Activated naive CD8-positive, alpha-beta T cell treated with anti-CD3 and anti-CD28 coated beads, Interleukin-2, amount 10 ng/mL, durations not matched to agents 7 days and 5 days (primary cell): ENCODE measurements at regions not wholly inside any gene's neighbourhood (a gene's known extent, or its start where the extent isn't known, plus 50 kb on each side); places are given as distances from the start of the nearest gene placed in this dataset.

ENCODE experiments used
- ATAC-seq: fragments of 150-1000 bp; cut with Tn5 transposase; one replicate; pipeline ENCODE4 v1.10.0; 2021; ENCODE audit warnings: low read depth, moderate library complexity
- POLR2A ChIA-PET: fragments of 350-600 bp; sonication (Branson Sonifier 250); formaldehyde crosslinking; loops from one replicate; lab custom pipeline; 2021; ENCODE audit warnings: antibody characterized with exemption; lab: Charles Lee
- DNase-seq: peaks from one replicate; pipeline ENCODE4 v3.0.0; 2021
- H3K27ac Mint-ChIP-seq: one replicate; pipeline ENCODE4 v1.8.0; 2022; ENCODE audit warnings: mild to moderate bottlenecking, mixed read lengths
- H3K27me3 Mint-ChIP-seq: one replicate; pipeline ENCODE4 v1.8.0; 2022; ENCODE audit warnings: mild to moderate bottlenecking, moderate library complexity, mixed read lengths
- H3K36me3 Mint-ChIP-seq: one replicate; pipeline ENCODE4 v1.8.0; 2021; ENCODE audit warnings: mild to moderate bottlenecking, mixed read lengths
- H3K4me1 Mint-ChIP-seq: one replicate; pipeline ENCODE4 v1.8.0; 2021; ENCODE audit warnings: mixed read lengths
- H3K4me3 Mint-ChIP-seq: one replicate; pipeline ENCODE4 v1.8.0; 2022; ENCODE audit warnings: mild to moderate bottlenecking, moderate library complexity, mixed read lengths
- H3K9me3 Mint-ChIP-seq: one replicate; pipeline ENCODE4 v1.8.0; 2021; ENCODE audit warnings: mixed read lengths

DNA sequence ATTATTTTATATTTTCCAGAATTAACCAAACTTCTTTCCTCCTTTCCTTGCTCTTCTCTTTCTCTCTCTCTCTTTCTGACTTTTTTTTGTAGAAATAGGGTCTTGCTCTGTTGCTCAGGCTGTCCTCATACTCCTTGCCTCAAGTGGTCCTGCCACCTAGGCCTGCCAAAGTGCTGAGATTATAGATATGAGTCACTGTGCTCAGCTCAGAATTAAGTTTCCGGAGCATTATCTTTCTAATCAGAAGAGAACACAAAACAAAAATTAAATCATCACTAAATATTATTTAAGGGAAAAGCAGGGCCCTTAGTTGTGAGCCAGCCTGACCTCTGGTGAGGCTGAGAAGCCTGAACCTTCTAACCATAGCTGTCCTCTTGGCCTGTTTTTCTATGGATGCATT is 168.2 kb downstream of the SOX2 start:
- Mint-ChIP-seq H3K9me3 (no peaks in the 10 kb centered on the region), H3K36me3 (no peaks in the 10 kb centered on the region), H3K27ac (no peak overlapping the region), H3K27me3 (no peaks in the 10 kb centered on the region), H3K4me1 (no peaks in the 10 kb centered on the region), H3K4me3 (no peak overlapping the region)
- POLR2A ChIA-PET: no interaction called here
- DNase-seq (no peak), ATAC-seq (no peak)

DNA sequence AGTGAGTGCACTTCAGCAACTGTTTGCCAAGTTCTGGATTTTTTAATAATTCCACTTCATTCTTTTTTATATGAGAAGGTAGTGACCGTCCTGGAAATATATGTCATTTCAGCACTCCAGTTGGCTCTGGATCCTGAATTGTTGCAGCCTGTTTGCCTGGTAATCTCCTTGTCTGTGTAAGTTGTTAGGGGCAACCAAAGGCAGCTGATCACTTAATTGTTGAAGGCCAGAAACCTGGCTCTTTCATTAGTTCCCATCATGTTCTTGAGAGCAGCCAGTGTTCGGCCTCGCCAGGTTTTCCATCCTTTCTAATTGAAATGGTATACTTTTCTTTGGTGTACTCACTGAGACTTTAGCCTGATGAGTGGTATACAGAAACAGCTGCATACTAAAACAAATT is 168.6 kb downstream of the SOX2 start:
- H3K27me3 Mint-ChIP-seq: no peaks in the 10 kb centered on the region
- POLR2A ChIA-PET: no interaction called here
- H3K4me3 Mint-ChIP-seq: no peak overlapping the region
- ATAC-seq: no peak
- no peaks in the 10 kb centered on the region for H3K9me3 Mint-ChIP-seq
- H3K4me1 Mint-ChIP-seq: no peaks in the 10 kb centered on the region
- no peak overlapping the region for H3K27ac Mint-ChIP-seq
- no peaks in the 10 kb centered on the region for H3K36me3 Mint-ChIP-seq
- DNase-seq: no peak

DNA sequence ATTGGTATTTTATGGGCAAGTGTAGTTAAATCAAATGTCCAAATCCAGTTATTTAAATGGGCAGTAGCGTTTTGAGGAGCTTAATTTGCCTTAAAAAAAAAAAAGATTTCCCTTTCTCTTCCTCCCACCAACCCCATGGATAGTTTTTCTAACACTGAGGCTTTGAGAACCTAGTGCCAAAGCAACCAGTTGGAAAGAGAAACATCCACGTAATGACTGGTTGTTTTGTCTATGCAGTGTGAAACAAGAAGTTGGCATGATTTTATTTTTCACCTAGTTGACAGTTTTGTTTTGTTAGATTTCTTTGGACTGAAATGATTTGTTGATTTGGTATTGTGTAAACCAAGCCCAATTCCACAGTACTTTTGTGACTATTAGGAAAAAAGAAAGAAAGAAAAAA is 170.0 kb downstream of the SOX2 start:
- no peaks in the 10 kb centered on the region for H3K9me3 Mint-ChIP-seq
- POLR2A ChIA-PET: no interaction called here
- H3K36me3 Mint-ChIP-seq: no peaks in the 10 kb centered on the region
- no peaks in the 10 kb centered on the region for H3K27me3 Mint-ChIP-seq
- no peak for ATAC-seq
- no peak overlapping the region for H3K27ac Mint-ChIP-seq
- H3K4me3 Mint-ChIP-seq: no peak overlapping the region
- DNase-seq: no peak
- H3K4me1 Mint-ChIP-seq: no peaks in the 10 kb centered on the region

DNA sequence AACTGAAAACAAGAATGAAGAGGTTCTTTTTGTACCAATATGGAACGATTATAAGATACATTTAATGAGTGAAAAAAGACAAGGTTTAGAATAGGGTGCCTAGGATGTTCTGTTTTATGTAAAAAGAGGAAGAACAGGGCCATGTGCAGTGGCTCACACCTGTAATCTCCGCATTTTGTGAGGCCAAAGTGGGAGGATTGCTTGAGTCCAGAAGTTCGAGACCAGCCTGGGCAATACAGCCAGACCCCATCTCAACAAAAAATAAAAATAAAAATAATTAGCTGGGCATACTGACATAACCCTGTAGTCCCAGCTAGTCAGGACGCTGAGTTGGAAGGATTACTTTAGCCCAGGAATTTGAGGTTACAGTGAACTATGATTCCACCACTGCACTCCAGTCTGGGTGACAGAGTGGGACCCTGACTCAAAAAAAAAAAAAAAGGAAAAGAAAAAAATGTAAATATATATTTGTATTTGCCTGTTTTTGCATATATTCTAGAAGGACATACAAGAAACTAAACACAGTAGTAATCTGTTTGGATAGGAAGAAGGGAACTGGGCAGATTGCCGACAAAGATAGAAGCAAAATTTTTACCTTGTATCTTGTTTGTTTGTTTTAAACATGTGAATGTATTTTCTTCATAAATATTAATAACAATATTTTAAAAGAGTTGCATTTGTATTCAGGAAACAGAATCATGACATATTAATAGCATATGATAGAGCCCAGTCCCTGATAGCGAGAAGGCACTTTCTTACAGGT is 174.3 kb downstream of the SOX2 start:
- Mint-ChIP-seq H3K4me1 (no peaks in the 10 kb centered on the region), H3K36me3 (no peaks in the 10 kb centered on the region), H3K4me3 (no peak overlapping the region), H3K27me3 (no peaks in the 10 kb centered on the region), H3K27ac (no peak overlapping the region), H3K9me3 (no peaks in the 10 kb centered on the region)
- DNase-seq (no peak), ATAC-seq (no peak)
- POLR2A ChIA-PET: no interaction called here

DNA sequence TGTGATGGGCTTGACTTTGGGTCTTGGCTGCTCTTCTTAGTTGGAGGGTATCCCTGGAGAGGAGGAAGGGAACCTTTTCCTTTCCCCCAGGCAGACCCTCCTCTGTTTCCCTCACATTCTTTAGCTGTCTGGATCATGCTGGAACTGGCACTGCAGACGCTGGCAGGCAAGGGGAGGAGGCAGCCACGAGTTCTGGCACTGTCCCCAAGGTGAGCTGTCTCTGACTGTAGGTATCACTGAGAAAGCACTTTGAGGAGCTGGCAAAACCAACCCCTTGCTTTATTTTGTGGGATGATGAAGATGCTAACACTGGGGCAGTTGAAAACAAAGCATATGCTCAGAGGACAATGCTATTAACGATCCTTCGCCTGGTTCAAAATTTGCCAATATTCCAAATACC is 175.0 kb downstream of the SOX2 start:
- Mint-ChIP-seq H3K9me3 (no peaks in the 10 kb centered on the region), H3K27me3 (no peaks in the 10 kb centered on the region), H3K4me1 (no peaks in the 10 kb centered on the region), H3K27ac (no peak overlapping the region), H3K4me3 (no peak overlapping the region), H3K36me3 (no peaks in the 10 kb centered on the region)
- ATAC-seq: no peak
- no peak for DNase-seq
- POLR2A ChIA-PET: no interaction called here

DNA sequence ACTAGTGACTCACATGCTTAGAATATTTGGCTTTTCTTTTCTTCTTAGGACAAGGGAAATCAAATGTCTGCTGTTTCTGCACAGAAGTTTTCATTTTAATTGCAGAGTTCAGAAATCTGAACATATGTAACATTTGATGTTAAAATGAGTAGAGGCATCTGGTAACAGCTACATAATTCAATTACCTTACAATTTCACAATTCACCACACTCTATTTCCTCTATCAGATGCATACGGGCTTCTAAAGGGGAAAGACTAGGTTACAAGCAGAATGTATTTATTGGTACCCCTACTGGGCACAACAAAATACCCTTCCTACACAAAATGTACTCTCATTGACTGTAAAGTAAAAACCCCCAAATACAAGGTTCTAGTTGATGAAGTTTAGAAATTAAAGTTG is 176.0 kb downstream of the SOX2 start:
- Mint-ChIP-seq H3K36me3 (no peaks in the 10 kb centered on the region), H3K9me3 (no peaks in the 10 kb centered on the region), H3K27ac (no peak overlapping the region), H3K27me3 (no peaks in the 10 kb centered on the region), H3K4me1 (no peaks in the 10 kb centered on the region), H3K4me3 (no peak overlapping the region)
- no peak for ATAC-seq
- POLR2A ChIA-PET: no interaction called here
- no peak for DNase-seq

DNA sequence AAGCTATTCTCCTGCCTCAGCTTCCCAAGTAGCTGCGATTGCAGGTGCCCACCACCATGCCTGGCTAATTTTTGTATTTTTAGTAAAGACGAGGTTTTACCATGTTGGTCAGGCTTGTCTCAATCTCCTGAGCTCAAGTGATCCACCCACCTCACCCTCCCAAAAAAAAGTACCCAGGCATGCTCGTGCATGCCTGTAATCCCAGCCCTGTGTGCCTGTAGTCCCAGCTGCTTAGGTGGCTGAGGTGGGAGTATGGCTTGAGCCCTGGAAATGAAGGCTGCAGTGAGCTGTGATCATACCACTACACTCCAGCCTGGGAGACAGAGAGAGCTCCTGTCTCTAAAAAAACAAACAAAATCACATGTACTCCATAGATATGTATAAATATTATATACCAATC is 176.5 kb downstream of the SOX2 start:
- ATAC-seq (no peak), DNase-seq (no peak)
- POLR2A ChIA-PET: no interaction called here
- Mint-ChIP-seq H3K9me3 (no peaks in the 10 kb centered on the region), H3K27ac (no peak overlapping the region), H3K27me3 (no peaks in the 10 kb centered on the region), H3K36me3 (no peaks in the 10 kb centered on the region), H3K4me3 (no peak overlapping the region), H3K4me1 (no peaks in the 10 kb centered on the region)

DNA sequence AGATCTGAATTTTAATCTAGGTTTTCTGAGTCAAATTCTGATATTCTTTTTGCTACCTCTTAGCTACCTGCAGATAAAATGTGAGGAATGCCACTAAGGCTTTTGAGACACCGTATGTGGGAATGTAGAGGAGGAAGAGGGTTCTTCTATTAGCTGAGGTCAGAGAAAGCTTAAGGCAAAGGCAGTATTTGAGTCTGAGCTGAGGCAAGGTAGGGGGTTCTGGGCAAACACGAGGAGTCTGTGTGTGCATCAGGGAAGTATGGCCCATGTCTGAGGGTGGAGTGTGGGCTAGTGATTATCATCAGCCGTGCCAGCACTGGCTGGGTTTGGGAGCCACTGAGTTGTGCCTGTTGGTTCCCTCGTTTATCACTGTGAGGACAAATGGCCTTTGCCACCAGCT is 181.1 kb downstream of the SOX2 start:
- POLR2A ChIA-PET: no interaction called here

DNA sequence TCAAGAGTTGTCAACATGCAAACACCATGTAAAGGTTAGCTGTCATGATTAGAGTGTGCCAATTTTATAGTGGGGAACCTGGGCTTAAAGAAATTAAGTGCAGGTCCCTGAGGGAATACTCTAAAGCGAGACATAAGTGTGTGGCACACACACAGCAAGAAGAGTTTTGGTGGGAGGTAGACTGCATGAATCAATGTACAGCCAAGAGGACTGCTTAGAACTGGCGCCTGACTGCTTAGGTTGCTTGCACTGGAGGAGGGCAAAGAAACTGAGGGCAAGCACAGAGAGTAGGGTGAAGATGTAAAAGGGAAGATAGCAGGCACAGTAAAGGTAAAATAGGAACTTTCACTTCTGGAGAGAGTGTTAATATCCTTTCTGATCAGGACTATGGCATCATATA is 184.9 kb downstream of the SOX2 start:
- no peaks in the 10 kb centered on the region for H3K4me1 Mint-ChIP-seq
- DNase-seq: no peak
- H3K9me3 Mint-ChIP-seq: no peaks in the 10 kb centered on the region
- H3K4me3 Mint-ChIP-seq: no peak overlapping the region
- no peak overlapping the region for H3K27ac Mint-ChIP-seq
- no peaks in the 10 kb centered on the region for H3K36me3 Mint-ChIP-seq
- ATAC-seq: no peak
- no peaks in the 10 kb centered on the region for H3K27me3 Mint-ChIP-seq
- POLR2A ChIA-PET: no interaction called here

More for the DNA sequence above, 181.1 kb downstream of the SOX2 start:
- ATAC-seq: no peak
- Mint-ChIP-seq H3K27ac (no peak overlapping the region), H3K36me3 (no peaks in the 10 kb centered on the region), H3K9me3 (no peaks in the 10 kb centered on the region), H3K4me3 (no peak overlapping the region), H3K4me1 (no peaks in the 10 kb centered on the region), H3K27me3 (no peaks in the 10 kb centered on the region)
- no peak for DNase-seq

DNA sequence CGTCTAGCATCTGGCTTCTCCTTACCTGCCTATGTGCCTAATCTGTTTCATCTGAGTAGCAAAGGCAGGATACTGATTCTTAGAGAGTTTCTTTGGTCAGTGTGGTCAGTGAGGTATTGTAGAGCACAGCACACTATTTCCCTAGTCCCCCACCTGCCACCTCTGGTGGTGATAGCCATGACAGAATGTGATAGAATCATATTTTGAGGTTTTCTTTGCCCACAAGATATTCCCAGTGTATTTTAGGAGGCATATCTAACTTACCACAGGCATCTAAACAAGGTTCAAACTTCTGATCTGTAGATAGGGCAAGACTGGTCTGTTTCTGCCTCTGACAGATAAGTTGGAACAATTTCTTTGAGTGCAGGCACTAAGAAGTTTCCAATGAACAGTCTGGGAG is 188.0 kb downstream of the SOX2 start:
- no peak for DNase-seq
- no peaks in the 10 kb centered on the region for H3K9me3 Mint-ChIP-seq
- H3K4me3 Mint-ChIP-seq: no peak overlapping the region
- ATAC-seq: no peak
- no peak overlapping the region for H3K27ac Mint-ChIP-seq
- no peaks in the 10 kb centered on the region for H3K4me1 Mint-ChIP-seq
- H3K36me3 Mint-ChIP-seq: no peaks in the 10 kb centered on the region
- POLR2A ChIA-PET: no interaction called here
- no peaks in the 10 kb centered on the region for H3K27me3 Mint-ChIP-seq

DNA sequence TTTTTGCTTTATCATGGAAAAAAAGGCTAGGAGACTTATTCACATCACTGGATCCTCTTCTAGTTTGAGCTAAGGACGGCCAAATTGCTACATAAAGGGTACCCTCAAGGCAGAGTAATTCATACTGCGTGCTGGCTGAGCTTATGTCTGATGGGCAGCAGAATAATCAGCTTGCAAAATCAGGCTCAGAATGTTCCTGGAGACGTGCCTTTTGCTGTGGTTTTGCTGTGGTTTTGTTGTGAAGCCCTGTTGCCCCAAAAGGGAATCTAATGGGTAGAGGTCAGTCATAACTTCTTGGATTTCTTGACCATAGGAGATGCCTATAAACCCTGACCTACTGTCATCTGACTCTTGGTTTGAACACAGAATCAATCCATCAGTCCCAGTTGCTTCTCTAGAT is 189.9 kb downstream of the SOX2 start:
- POLR2A ChIA-PET: no interaction called here
- Mint-ChIP-seq H3K4me3 (no peak overlapping the region), H3K36me3 (no peaks in the 10 kb centered on the region), H3K9me3 (no peaks in the 10 kb centered on the region), H3K4me1 (no peaks in the 10 kb centered on the region), H3K27me3 (no peaks in the 10 kb centered on the region), H3K27ac (no peak overlapping the region)
- DNase-seq (no peak), ATAC-seq (no peak)

DNA sequence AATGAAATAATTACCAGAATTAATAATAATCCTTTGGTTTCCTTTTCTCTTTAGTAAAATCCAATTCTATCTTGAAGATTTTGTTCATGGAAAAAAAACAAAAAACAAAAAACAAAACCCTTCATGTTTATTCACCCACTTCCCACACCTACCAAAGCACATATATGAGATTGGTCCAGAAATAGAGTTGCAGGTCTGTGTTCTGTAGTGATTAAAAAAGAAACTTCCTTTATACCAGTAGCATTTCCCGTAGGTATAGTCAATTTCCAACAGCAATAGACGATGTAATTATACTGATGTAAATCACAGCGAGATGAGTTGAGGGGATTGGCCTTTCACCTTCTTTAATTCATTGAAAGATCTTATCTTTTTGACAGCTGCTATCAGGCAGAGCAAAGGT is 194.6 kb downstream of the SOX2 start:
- Mint-ChIP-seq H3K4me3 (no peak overlapping the region), H3K4me1 (no peaks in the 10 kb centered on the region), H3K9me3 (peaks cover 1% of the 10 kb centered on the region), H3K27me3 (no peaks in the 10 kb centered on the region), H3K36me3 (no peaks in the 10 kb centered on the region), H3K27ac (no peak overlapping the region)
- no peak for DNase-seq
- no peak for ATAC-seq
- POLR2A ChIA-PET: no interaction called here

DNA sequence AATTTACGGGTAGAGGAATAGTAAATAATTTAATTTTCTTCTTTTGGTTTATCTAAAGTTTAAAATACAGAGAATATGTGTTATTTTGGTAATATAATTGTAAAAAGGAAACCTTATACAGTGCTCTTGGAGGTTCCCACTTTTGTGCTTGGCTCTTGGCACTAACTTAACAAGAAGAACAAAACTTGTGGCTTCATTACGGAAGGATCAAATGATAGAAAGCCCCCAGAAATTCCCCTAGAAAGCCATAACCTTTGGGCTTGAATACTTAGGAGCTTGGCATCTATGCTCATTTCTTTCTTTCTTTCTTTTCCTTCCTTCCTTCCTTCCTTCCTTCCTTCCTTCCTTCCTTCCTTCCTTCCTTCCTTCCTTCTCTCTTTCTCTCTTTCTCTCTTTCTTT is 197.5 kb downstream of the SOX2 start:
- no peak for ATAC-seq
- POLR2A ChIA-PET: no interaction called here
- H3K9me3 Mint-ChIP-seq: peaks cover 1% of the 10 kb centered on the region
- H3K4me1 Mint-ChIP-seq: no peaks in the 10 kb centered on the region
- no peak for DNase-seq
- H3K36me3 Mint-ChIP-seq: no peaks in the 10 kb centered on the region
- no peak overlapping the region for H3K4me3 Mint-ChIP-seq
- no peaks in the 10 kb centered on the region for H3K27me3 Mint-ChIP-seq
- no peak overlapping the region for H3K27ac Mint-ChIP-seq

DNA sequence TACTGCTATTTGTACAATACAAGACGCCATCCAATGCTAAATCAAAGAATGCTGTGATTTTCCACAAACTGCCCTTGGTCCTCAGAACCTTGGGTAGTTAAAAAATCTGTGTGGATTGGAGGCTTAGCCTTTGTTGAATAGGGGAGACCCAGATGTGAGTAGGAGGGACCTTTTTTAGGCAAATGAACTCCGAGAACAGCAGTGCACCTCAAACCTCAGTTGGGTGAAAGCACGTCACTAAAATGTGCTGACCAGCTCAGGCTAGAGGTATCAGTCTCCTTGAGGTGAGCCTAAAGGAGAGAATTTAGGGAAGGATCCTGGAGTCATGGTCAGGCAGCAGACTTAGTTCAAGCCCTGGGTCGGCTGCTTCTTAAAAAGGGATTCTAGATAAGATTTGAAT is 200.7 kb downstream of the SOX2 start:
- Mint-ChIP-seq H3K9me3 (peaks cover under 1% of the 10 kb centered on the region), H3K4me3 (no peak overlapping the region), H3K27me3 (no peaks in the 10 kb centered on the region), H3K4me1 (no peaks in the 10 kb centered on the region), H3K36me3 (no peaks in the 10 kb centered on the region), H3K27ac (no peak overlapping the region)
- ATAC-seq: no peak
- POLR2A ChIA-PET: no interaction called here
- DNase-seq: no peak

DNA sequence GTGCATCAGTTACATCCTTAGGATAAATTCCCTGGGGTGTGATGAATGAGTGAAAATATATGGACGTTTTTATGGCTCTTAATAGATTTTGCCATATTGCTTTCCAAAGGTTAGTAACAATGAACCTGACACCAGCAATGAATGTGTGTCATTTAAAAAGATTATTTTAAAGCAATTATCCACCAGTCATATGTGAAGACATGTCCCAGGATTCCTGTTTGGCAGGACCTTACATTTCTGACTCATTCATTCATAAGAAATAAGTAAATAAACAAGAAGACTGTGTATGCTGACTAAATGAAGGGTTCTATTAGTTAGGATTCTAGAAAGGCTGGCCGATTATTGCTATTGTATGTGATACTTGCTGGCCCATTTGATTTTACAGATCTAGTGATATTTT is 201.5 kb downstream of the SOX2 start:
- no peaks in the 10 kb centered on the region for H3K27me3 Mint-ChIP-seq
- no peaks in the 10 kb centered on the region for H3K9me3 Mint-ChIP-seq
- H3K36me3 Mint-ChIP-seq: no peaks in the 10 kb centered on the region
- ATAC-seq (no peak), DNase-seq (no peak)
- H3K4me1 Mint-ChIP-seq: no peaks in the 10 kb centered on the region
- POLR2A ChIA-PET: no interaction called here
- no peak overlapping the region for H3K4me3 Mint-ChIP-seq
- H3K27ac Mint-ChIP-seq: no peak overlapping the region
